Activated naive CD4-positive, alpha-beta T cell treated with anti-CD3 and anti-CD28 coated beads, Interleukin-2, amount 10 ng/mL, durations not matched to agents 7 days and 5 days (primary cell): ENCODE measurements at regions not wholly inside any gene's neighbourhood (a gene's known extent, or its start where the extent isn't known, plus 50 kb on each side); places are given as distances from the start of the nearest gene placed in this dataset.

Experiments used
- CTCF ChIA-PET: fragments of 350-600 bp; sonication (Branson Sonifier 250); formaldehyde crosslinking; loops from one replicate; lab custom pipeline; 2021; ENCODE audit warnings: antibody characterized with exemption; lab: Charles Lee
- DNase-seq: peaks from one replicate; pipeline ENCODE4 v3.0.0-alpha.2; 2020
- H3K27ac Mint-ChIP-seq: one replicate; pipeline ENCODE4 v1.8.0; 2021; ENCODE audit warnings: mild to moderate bottlenecking, moderate library complexity, mixed read lengths
- H3K27me3 Mint-ChIP-seq: one replicate; pipeline ENCODE4 v1.8.0; 2021; ENCODE audit warnings: mild to moderate bottlenecking, mixed read lengths
- H3K36me3 Mint-ChIP-seq: one replicate; pipeline ENCODE4 v1.8.0; 2021; ENCODE audit warnings: mixed read lengths
- H3K4me1 Mint-ChIP-seq: one replicate; pipeline ENCODE4 v1.8.0; 2021; ENCODE audit warnings: mixed read lengths
- H3K4me3 Mint-ChIP-seq: one replicate; pipeline ENCODE4 v1.8.0; 2021; ENCODE audit warnings: mild to moderate bottlenecking, moderate library complexity, mixed read lengths
- H3K9me3 Mint-ChIP-seq: one replicate; pipeline ENCODE4 v1.8.0; 2021; ENCODE audit warnings: mixed read lengths

GRCh38 chr10:90437452-90437851, 420.4 kb downstream of the HTR7 start:
- no peak overlapping the region for H3K27ac Mint-ChIP-seq
- CTCF ChIA-PET, result no interaction called here
- DNase-seq, result no peak
- H3K9me3 Mint-ChIP-seq, result peaks cover 7% of the 10 kb centered on the region
- no peaks in the 10 kb centered on the region for H3K27me3 Mint-ChIP-seq
- H3K36me3 Mint-ChIP-seq, result no peaks in the 10 kb centered on the region
- no peak overlapping the region for H3K4me3 Mint-ChIP-seq
- H3K4me1 Mint-ChIP-seq, result no peaks in the 10 kb centered on the region

- DNase-seq, result no peak
- Mint-ChIP-seq H3K27me3 (no peaks in the 10 kb centered on the region), H3K36me3 (no peaks in the 10 kb centered on the region), H3K4me3 (no peak overlapping the region), H3K9me3 (peaks cover 7% of the 10 kb centered on the region), H3K4me1 (no peaks in the 10 kb centered on the region), H3K27ac (no peak overlapping the region)
- CTCF ChIA-PET, result no interaction called here
These were observed 417.0 kb downstream of the HTR7 start for GRCh38 chr10:90440870-90441269.

- Mint-ChIP-seq H3K4me1 (no peaks in the 10 kb centered on the region), H3K9me3 (peaks cover 7% of the 10 kb centered on the region), H3K27ac (no peak overlapping the region), H3K4me3 (no peak overlapping the region), H3K27me3 (no peaks in the 10 kb centered on the region), H3K36me3 (no peaks in the 10 kb centered on the region)
- no peak for DNase-seq
- CTCF ChIA-PET, result no interaction called here
These were observed 414.5 kb downstream of the HTR7 start for GRCh38 chr10:90443342-90443741.

GRCh38 chr10:90447831-90448230, 410.0 kb downstream of the HTR7 start:
- CTCF ChIA-PET, result no interaction called here
- H3K27me3 Mint-ChIP-seq, result no peaks in the 10 kb centered on the region
- DNase-seq, result no peak
- H3K27ac Mint-ChIP-seq, result no peak overlapping the region
- no peaks in the 10 kb centered on the region for H3K9me3 Mint-ChIP-seq
- no peaks in the 10 kb centered on the region for H3K4me1 Mint-ChIP-seq
- H3K4me3 Mint-ChIP-seq, result no peak overlapping the region
- H3K36me3 Mint-ChIP-seq, result no peaks in the 10 kb centered on the region

DNA sequence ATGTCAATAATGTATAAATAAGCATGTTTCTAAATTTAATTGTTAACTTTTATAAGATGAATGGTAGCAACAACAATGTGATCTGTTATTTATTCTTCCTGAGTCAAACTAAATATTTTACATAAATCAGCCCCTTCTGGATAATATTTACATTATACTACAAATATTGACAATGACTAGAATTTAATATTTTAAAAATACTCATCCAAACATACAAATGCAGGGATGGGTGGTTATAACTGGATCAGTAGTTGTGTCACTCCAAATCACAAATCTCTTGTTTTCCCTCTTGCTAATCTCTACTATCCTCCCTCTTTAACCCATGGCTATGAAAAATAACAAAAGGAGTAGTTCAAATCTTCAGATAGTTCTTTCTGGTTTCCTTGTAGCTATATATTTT, 407.0 kb downstream of the HTR7 start:
- no peak overlapping the region for H3K4me3 Mint-ChIP-seq
- H3K4me1 Mint-ChIP-seq, result no peaks in the 10 kb centered on the region
- CTCF ChIA-PET, result no interaction called here
- no peak for DNase-seq
- H3K27me3 Mint-ChIP-seq, result no peaks in the 10 kb centered on the region
- H3K36me3 Mint-ChIP-seq, result no peaks in the 10 kb centered on the region
- no peak overlapping the region for H3K27ac Mint-ChIP-seq
- no peaks in the 10 kb centered on the region for H3K9me3 Mint-ChIP-seq

DNA sequence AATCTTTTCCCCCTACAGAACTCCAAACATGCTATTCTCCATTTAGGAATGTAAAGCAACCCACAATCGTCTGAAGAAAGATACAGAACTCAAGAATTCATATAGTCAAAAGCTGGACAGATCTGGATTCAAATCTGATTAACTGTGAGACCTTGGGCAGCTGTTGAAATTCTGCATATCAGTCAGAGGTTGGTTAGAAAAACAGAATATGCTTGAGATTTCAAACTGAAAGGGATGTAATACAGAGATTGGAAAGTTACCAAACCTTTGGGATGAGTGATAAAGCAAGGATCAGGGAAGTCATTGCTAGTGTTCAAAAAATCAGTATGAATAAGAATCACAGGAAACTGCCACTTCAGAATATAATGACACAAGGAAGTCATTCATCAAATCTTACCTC, 406.6 kb downstream of the HTR7 start:
- CTCF ChIA-PET, result no interaction called here
- DNase-seq, result no peak
- Mint-ChIP-seq H3K4me3 (no peak overlapping the region), H3K9me3 (no peaks in the 10 kb centered on the region), H3K4me1 (no peaks in the 10 kb centered on the region), H3K27me3 (no peaks in the 10 kb centered on the region), H3K36me3 (no peaks in the 10 kb centered on the region), H3K27ac (no peak overlapping the region)

DNA sequence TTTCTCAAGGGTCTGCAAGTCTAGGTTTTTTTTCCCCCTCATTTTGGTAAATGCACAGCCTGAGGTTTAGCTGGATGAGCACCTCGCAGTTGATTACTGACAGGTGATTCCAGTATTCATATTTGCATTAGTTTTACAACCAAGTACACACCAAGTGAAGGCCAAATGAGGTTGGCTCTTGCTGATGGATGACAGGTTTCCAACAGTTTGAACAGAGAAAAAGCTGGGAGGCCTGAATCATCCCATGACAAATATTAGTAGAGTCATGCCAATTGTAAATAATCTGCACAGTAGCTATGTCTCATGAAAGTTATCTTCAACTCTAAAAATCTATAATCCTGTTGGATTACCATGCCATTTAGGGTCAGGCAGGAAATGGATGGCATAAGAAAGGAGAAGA, 399.8 kb downstream of the HTR7 start:
- CTCF ChIA-PET, result no interaction called here
- DNase-seq, result no peak
- Mint-ChIP-seq H3K27me3 (no peaks in the 10 kb centered on the region), H3K36me3 (no peaks in the 10 kb centered on the region), H3K27ac (no peak overlapping the region), H3K9me3 (no peaks in the 10 kb centered on the region), H3K4me3 (no peak overlapping the region), H3K4me1 (no peaks in the 10 kb centered on the region)

DNA sequence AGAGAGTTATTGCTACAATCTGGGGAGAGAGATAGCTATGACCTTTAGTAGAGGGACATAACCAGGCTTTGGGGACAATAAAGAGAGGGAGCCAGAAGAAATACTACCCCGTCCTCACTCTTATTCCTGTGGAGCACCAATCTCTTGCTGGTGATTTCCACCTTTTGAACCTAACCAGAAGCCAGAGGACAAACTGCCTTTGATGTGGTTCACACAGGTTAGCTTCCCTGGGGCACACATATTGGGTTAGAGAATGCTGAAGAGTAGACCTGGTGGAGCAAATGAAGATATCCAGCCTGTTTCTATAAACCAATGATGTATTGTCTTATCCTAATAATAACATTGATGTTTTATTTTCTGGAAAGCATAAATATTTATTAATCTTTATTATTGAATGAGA, 399.3 kb downstream of the HTR7 start:
- no peaks in the 10 kb centered on the region for H3K36me3 Mint-ChIP-seq
- no peak for DNase-seq
- no peak overlapping the region for H3K4me3 Mint-ChIP-seq
- H3K4me1 Mint-ChIP-seq, result no peaks in the 10 kb centered on the region
- H3K27ac Mint-ChIP-seq, result no peak overlapping the region
- no peaks in the 10 kb centered on the region for H3K9me3 Mint-ChIP-seq
- CTCF ChIA-PET, result no interaction called here
- H3K27me3 Mint-ChIP-seq, result no peaks in the 10 kb centered on the region

GRCh38 chr10:90461437-90462155, 396.2 kb downstream of the HTR7 start:
- no peaks in the 10 kb centered on the region for H3K9me3 Mint-ChIP-seq
- H3K27ac Mint-ChIP-seq, result no peak overlapping the region
- no peak overlapping the region for H3K4me3 Mint-ChIP-seq
- no peak for DNase-seq
- CTCF ChIA-PET, result no interaction called here
- H3K4me1 Mint-ChIP-seq, result no peaks in the 10 kb centered on the region
- H3K36me3 Mint-ChIP-seq, result no peaks in the 10 kb centered on the region
- no peaks in the 10 kb centered on the region for H3K27me3 Mint-ChIP-seq

DNA sequence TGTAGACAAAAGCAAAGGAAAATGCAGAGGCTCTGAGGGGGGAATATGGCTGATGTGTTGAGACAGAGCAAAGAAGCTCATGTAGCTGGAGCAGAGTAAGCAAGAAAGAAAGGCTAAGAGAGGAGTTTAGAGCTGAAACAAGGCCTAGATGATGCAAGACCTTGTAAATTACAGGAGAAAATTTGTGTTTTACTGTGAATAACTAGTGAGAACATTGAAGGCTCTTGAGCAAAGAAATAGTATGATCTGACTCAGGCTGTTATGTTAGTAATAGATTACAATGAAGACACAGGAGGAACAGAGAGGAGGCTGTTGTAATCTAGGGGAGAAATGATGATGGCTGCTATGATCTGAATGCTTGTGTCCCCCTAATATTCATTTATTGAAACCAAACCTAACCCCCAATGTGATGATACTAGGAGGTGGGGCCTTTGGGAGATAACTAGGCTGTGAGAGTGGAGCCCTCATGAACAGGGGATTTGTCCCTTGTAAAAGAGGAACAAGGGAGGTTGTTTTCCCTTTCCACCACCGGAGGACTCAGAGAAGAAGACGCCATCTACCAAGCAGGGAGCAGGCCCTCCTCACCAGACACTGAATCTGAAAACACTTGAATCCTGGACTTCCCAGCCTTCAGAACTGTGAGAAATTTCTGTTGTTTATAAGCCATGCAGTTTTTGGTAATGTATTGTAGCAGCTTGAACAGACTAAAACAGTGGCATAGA, 394.9 kb downstream of the HTR7 start:
- DNase-seq, result no peak
- Mint-ChIP-seq H3K4me3 (no peak overlapping the region), H3K27me3 (no peaks in the 10 kb centered on the region), H3K4me1 (no peaks in the 10 kb centered on the region), H3K27ac (no peak overlapping the region), H3K9me3 (no peaks in the 10 kb centered on the region), H3K36me3 (no peaks in the 10 kb centered on the region)
- CTCF ChIA-PET, result no interaction called here

DNA sequence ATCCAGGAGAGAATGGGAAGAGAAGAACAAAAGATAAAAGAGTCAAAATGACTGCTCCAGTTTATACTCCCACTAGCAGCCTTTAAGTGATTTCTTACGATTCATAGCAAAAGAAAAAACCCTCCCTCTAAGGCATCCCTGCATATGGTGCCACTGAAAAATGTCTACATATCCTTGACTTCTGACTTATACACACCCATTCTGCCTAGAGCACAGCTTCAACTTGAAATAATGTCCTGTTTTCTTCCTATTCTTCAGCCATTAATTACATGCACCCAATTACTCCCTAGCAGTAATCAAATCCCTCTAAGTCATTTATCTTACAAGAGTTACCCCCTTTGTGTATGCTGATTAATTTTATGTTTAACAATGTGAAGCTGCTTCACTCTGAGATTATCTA, 393.5 kb downstream of the HTR7 start:
- CTCF ChIA-PET, result no interaction called here
- Mint-ChIP-seq H3K27ac (no peak overlapping the region), H3K4me3 (no peak overlapping the region), H3K9me3 (no peaks in the 10 kb centered on the region), H3K27me3 (no peaks in the 10 kb centered on the region), H3K4me1 (no peaks in the 10 kb centered on the region), H3K36me3 (no peaks in the 10 kb centered on the region)
- DNase-seq, result no peak

GRCh38 chr10:90470966-90471365, 386.9 kb downstream of the HTR7 start:
- CTCF ChIA-PET, result no interaction called here
- Mint-ChIP-seq H3K4me3 (no peak overlapping the region), H3K27ac (no peak overlapping the region), H3K36me3 (no peaks in the 10 kb centered on the region), H3K9me3 (no peaks in the 10 kb centered on the region), H3K27me3 (no peaks in the 10 kb centered on the region), H3K4me1 (no peaks in the 10 kb centered on the region)
- no peak for DNase-seq

- no peak for DNase-seq
- Mint-ChIP-seq H3K27ac (no peak overlapping the region), H3K36me3 (no peaks in the 10 kb centered on the region), H3K4me3 (no peak overlapping the region), H3K27me3 (no peaks in the 10 kb centered on the region), H3K9me3 (no peaks in the 10 kb centered on the region), H3K4me1 (no peaks in the 10 kb centered on the region)
- CTCF ChIA-PET, result no interaction called here
These were observed 377.4 kb downstream of the HTR7 start for GRCh38 chr10:90480466-90480865.

DNA sequence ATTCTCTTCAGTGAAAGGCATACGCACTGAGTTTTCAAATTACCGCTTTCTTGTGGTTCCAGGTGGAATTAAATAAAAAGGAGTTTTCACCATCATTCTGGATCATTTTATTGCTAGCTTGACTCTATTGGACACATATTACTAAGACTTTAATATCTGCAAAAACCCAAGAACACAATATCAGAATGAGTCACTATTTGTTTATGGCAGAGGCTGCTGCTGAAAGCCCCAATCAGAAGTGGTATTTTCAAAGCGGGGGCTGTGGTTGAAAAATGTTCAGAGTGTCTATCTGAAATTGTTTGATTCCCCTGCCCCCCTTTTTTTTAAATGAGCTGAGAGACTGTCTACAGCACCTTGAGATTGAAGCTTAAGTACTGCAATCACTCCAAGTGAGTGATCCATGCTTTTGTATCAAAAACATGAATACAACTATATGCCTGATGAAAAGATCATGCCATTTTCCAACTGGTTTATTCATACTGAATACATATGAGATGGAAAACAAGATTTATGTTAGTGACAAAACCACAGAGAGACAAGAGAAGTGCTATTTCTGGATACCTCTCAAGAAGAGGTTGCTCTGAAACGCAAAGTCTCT, 376.4 kb downstream of the HTR7 start:
- H3K36me3 Mint-ChIP-seq, result no peaks in the 10 kb centered on the region
- H3K27me3 Mint-ChIP-seq, result no peaks in the 10 kb centered on the region
- H3K27ac Mint-ChIP-seq, result no peak overlapping the region
- DNase-seq, result no peak
- H3K9me3 Mint-ChIP-seq, result no peaks in the 10 kb centered on the region
- no peak overlapping the region for H3K4me3 Mint-ChIP-seq
- no peaks in the 10 kb centered on the region for H3K4me1 Mint-ChIP-seq
- CTCF ChIA-PET, result no interaction called here

- no peak for DNase-seq
- Mint-ChIP-seq H3K27ac (no peak overlapping the region), H3K4me3 (no peak overlapping the region), H3K9me3 (no peaks in the 10 kb centered on the region), H3K36me3 (no peaks in the 10 kb centered on the region), H3K4me1 (no peaks in the 10 kb centered on the region), H3K27me3 (no peaks in the 10 kb centered on the region)
- CTCF ChIA-PET, result no interaction called here
These were observed 373.3 kb downstream of the HTR7 start for GRCh38 chr10:90484518-90484917.
